HCEC 1CT (cell line): ENCODE measurements at regions not wholly inside any gene's neighbourhood (a gene's known extent, or its start where the extent isn't known, plus 50 kb on each side); places are given as distances from the start of the nearest gene placed in this dataset.
A peak's percentile ranks its signal among the peaks of the same experiment; 100 is the strongest.
"Not testable (repeated sequence)": the region's sequence is repeated elsewhere in the genome, so short reads cannot be mapped to it uniquely, and the experiment has no call there.

Source experiments
- DNase-seq: peaks from one replicate; pipeline ENCODE4 v3.0.0-alpha.2; 2017

GRCh38 chr19:13646758-13647157 is 117.6 kb upstream of the MRI1 start:
- no peak for DNase-seq

- DNase-seq = no peak
Measured at GRCh38 chr19:13644645-13645044, 119.7 kb upstream of the MRI1 start.

GRCh38 chr19:13640611-13641010 is 123.7 kb upstream of the MRI1 start:
- no peak for DNase-seq

- no peak for DNase-seq
Measured at GRCh38 chr19:13639342-13639929, 124.9 kb upstream of the MRI1 start.

- peak; percentile 72 for DNase-seq
Measured at GRCh38 chr19:13637664-13638063, 126.7 kb upstream of the MRI1 start.

GRCh38 chr19:13634658-13635057 is 128.4 kb upstream of the CACNA1A start:
- DNase-seq = no peak

GRCh38 chr19:13633522-13633922 is 127.2 kb upstream of the CACNA1A start:
- no peak for DNase-seq

- peak; percentile 63 for DNase-seq
Measured at GRCh38 chr19:13633109-13633508, 126.8 kb upstream of the CACNA1A start.

GRCh38 chr19:13632164-13632563 is 125.9 kb upstream of the CACNA1A start:
- not testable (repeated sequence) for DNase-seq

- DNase-seq = peak; percentile 93
Measured at GRCh38 chr19:13629687-13630357, 123.5 kb upstream of the CACNA1A start.

- no peak for DNase-seq
Measured at GRCh38 chr19:13627531-13627930, 121.3 kb upstream of the CACNA1A start.

- DNase-seq = no peak
Measured at GRCh38 chr19:13623716-13624710, 117.7 kb upstream of the CACNA1A start.

- DNase-seq = no peak
Measured at GRCh38 chr19:13622766-13623715, 116.8 kb upstream of the CACNA1A start.

- DNase-seq = peak; percentile 97
Measured at GRCh38 chr19:13621413-13621812, 115.1 kb upstream of the CACNA1A start.

- peak; percentile 30 for DNase-seq
Measured at GRCh38 chr19:13619203-13619632, 112.9 kb upstream of the CACNA1A start.

- DNase-seq = no peak
Measured at GRCh38 chr19:13615890-13616289, 109.6 kb upstream of the CACNA1A start.

GRCh38 chr19:13613447-13613846 is 107.2 kb upstream of the CACNA1A start:
- DNase-seq = no peak

- DNase-seq = no peak
Measured at GRCh38 chr19:13611596-13611995, 105.3 kb upstream of the CACNA1A start.

- DNase-seq = no peak
Measured at GRCh38 chr19:13610039-13610691, 103.9 kb upstream of the CACNA1A start.

- DNase-seq = no peak
Measured at GRCh38 chr19:13606156-13606555, 99.9 kb upstream of the CACNA1A start.

GRCh38 chr19:13604902-13605586 is 98.8 kb upstream of the CACNA1A start:
- DNase-seq = no peak
